Spleen (tissue), 7 donors: ENCODE measurements at regions not wholly inside any gene's neighbourhood (a gene's known extent, or its start where the extent isn't known, plus 50 kb on each side); places are given as distances from the start of the nearest gene placed in this dataset.

ENCODE experiments used
- CTCF ChIP-seq, 11 experiments: fragments of 200-600 bp in 7 of 11; fragments of 450-650 bp in 4 of 11; sonication (generic) in 4 of 11; IDR thresholded peaks in 8 of 11; conservative IDR thresholded peaks in 3 of 11; 1 replicate in 7 of 11; 2 replicates in 4 of 11; pipeline versions ENCODE4 v1.4.0 to v1.8.0; 2016 to 2021; ENCODE audit warnings: antibody characterized with exemption in 11 of 11, inconsistent platforms in 4 of 11, mild to moderate bottlenecking in 1 of 11
- POLR2A ChIP-seq, 3 donors: fragments of 450-650 bp; IDR thresholded peaks; one replicate each; pipeline ENCODE4 v1.5.1; 2017; ENCODE audit warnings: antibody characterized with exemption in 3 of 3, mild to moderate bottlenecking in 1 of 3
- donor health status: DM: no; HTN: no; CAD: no; lungs with moderate emphysema.
- donor health status: DM: no; HTN: no; CAD: no.
- donor health status: DM: no; HTN: no; CAD: no.

- TF ChIP-seq CTCF (IDR thresholded peaks at IDR 0.05 in 8 of 11, conservative IDR thresholded peaks at IDR 0.05 in 3 of 11) (no peak), POLR2A (IDR thresholded peaks at IDR 0.05) (no peak)
These were observed 266.6 kb downstream of the ZNF674 start for GRCh38 chrX:46278572-46278971.
